ENCODE measurements at regions not wholly inside any gene's neighbourhood (a gene's known extent, or its start where the extent isn't known, plus 50 kb on each side); places are given as distances from the start of the nearest gene placed in this dataset.

- no peak for DNase-seq
Measured at GRCh38 chr3:29195056-29195455, 85.8 kb upstream of the RBMS3 start.

- no peak for DNase-seq
Measured at GRCh38 chr3:29201604-29202003, 79.3 kb upstream of the RBMS3 start.

- no peak for DNase-seq
Measured at GRCh38 chr3:29202378-29202777, 78.5 kb upstream of the RBMS3 start.

DNA sequence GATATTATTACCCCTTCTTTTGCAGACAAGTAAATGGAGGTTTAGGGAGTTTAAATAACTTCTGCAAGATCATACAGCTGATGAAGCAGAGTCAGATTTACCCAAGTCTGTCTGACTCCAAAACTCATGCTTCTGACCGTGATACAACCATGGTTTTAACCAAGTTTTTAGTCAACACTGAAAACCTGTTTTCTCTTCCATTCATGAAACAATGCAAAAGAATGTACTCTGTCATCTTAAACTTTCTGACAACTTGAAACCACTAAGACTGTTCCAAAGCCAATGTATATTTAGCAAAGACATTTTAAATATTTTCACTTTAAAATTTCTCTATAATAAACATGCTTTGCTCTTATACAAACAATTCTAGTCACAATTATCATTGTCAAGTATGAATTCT lies 77.0 kb upstream of the RBMS3 start:
- no peak for DNase-seq

- no peak for DNase-seq
Measured at GRCh38 chr3:29207427-29207826, 73.4 kb upstream of the RBMS3 start.

DNA sequence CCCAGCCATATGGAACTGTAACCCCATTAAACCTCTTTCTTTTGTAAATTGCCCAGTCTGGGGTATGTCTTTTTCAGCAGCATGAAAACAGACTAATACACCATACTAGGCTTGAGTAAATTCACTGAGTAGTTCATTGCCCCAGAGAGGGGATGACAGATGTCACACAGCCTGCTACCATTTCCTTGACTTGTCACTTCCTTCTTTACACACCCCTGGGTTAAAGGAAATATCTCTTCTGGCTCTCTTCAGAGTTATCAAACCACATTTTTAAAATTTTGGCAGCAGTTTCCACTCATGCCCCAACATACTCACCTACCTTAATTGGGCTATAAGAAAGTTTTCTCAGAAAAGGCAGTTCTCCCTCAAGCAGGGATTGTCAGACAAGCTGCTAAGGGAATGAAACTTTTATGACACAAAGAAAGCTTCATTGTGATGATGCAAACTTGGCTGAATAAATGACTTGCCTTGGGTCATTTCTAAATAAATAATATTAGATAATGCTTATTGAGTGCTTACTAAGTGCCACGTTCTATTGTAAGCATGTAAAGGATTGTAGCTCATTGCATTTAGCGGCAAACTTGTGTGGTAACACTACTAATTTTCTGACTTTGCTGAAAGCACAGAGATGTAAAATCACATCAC lies 68.0 kb upstream of the RBMS3 start:
- DNase-seq, result no peak

DNA sequence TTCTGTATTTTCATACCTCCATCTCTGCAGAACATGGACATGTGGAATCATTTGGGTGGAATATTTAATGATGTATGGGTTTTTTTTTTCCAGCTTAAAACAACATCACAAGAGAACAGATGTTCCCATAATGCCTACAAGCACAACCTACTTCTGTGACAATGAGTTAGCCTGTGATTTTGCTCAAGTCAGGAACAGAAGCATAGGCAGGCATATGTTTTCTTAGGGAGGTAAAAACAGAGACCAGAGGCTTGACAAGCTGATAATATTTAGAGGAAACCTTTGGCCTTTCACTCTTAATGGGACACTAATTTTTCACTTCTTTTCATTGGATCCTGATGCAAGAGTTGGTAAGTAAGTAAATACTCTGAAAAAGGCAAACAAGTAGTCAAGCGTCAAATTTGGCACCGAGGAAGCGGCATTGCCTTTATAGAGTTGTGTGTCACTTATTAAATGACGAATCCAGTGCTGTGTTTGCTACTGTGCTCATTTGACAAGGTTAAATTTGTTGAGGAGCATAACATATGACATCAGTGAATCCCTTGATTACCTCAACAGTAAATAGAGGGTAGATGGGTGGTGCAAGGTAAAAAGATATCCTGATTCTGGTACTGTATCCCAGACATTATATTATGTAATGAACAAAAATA lies 66.7 kb upstream of the RBMS3 start:
- no peak for DNase-seq

- no peak for DNase-seq
Measured at GRCh38 chr3:29215948-29216347, 64.9 kb upstream of the RBMS3 start.

DNA sequence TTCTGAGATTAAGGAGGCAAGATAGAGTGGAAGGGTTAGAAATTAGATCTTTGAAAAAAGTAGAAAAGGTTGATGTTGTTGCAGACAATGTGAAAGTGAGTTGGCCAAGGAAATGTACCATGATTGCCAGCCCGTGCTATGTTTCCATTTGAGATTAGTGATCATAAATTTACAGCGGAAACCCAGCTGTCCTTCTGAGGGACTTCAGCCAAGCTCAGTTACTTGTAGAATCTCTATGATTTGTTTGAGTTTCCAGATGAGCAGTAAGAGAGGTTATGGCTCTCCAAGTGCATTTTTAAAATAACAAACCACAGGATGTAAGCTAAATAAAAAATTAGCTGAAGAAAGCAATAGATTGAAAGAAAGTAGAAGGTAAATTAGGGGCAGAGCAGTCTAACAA lies 54.2 kb upstream of the RBMS3 start:
- no peak for DNase-seq

DNA sequence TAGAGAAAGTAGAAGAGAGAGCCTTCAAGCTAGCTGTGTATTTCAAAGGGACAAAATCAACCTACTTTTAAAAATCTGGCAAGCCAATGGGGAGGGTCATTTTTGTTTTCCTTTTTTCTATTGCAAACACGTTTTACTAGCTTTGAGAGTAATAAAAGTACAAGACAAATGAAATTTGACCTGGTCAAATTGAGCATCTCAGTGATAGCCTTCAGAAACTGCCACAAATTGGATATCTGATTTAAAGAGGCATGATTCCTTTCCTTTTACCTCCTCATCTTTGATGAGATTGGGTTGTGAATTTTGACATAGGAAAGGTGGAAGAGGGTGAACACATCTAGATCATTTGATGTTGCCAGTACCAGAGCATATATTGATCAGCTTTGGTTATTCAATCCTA lies 53.6 kb upstream of the RBMS3 start:
- DNase-seq, result no peak
